LoVo (cell line): ENCODE measurements at regions not wholly inside any gene's neighbourhood (a gene's known extent, or its start where the extent isn't known, plus 50 kb on each side); places are given as distances from the start of the nearest gene placed in this dataset.

Source experiments
- DNase-seq: peaks from one replicate; pipeline ENCODE4 v3.0.0-alpha.2; 2016; ENCODE audit warnings: low spot score

DNA sequence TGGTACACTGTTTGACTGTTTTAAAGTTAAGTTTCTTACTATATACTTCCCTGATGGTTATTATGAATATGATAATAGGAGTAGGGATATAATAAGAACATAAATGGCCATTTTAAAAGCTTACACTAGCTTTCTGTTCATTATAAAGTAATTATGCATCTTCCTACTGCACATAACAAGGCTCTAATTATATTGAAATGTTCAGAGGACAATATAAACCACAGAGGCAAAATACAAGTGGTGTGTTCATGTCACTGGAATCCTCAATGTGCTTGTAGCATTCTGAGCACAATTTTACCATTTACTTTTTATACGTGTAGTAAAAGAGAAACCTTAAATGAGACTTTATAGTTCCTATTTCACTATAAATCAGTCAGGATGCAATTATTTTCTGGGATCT is 268.3 kb downstream of the TMA16 start:
- no peak for DNase-seq

GRCh38 chr4:163764569-163764968 is 270.1 kb downstream of the TMA16 start:
- no peak for DNase-seq

- DNase-seq, result no peak
These were observed 273.5 kb downstream of the TMA16 start for GRCh38 chr4:163768014-163768413.

GRCh38 chr4:163772238-163772637 is 277.7 kb downstream of the TMA16 start:
- DNase-seq, result no peak

GRCh38 chr4:163773940-163774339 is 279.4 kb downstream of the TMA16 start:
- DNase-seq, result no peak

GRCh38 chr4:163776957-163777356 is 282.5 kb downstream of the TMA16 start:
- DNase-seq, result no peak

DNA sequence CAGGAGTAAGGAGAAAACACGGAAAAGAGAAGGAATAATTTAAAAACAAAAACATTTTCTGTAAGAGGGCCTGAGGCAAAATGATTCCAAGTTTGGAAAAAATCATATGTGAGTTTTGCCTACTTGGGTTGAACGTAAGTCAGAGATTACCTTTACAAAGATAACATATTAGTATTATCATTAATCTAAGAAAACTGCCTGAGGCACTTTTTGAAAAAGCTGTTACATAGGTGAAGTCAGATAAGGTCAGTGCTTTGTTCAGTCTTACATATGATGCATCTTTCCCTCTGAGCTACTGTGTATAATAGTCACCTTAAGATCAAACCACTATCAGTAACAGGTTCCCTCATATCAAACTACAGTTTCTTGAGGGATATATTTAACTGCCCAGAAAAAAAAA is 287.2 kb downstream of the TMA16 start:
- no peak for DNase-seq

- DNase-seq, result no peak
These were observed 295.7 kb downstream of the TMA16 start for GRCh38 chr4:163790231-163790630.

DNA sequence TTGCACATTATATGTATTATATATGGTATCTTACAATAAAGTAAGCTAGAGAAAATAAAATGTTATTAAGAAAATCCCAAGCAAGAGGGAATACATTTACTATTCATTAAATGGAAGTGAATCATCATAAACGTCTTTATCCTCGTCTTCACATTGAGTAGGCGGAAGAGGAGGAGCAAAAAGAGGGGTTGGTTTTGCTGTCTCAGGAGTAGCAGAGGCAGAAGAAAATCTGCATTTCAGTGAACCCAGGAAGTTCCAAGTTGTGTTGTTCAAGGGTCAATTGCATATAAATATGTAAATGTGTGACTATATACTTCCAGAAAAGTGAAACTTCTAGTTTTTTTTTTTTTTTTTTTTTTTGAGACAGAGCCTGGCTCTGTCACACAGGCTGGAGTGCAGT is 301.4 kb downstream of the TMA16 start:
- no peak for DNase-seq

DNA sequence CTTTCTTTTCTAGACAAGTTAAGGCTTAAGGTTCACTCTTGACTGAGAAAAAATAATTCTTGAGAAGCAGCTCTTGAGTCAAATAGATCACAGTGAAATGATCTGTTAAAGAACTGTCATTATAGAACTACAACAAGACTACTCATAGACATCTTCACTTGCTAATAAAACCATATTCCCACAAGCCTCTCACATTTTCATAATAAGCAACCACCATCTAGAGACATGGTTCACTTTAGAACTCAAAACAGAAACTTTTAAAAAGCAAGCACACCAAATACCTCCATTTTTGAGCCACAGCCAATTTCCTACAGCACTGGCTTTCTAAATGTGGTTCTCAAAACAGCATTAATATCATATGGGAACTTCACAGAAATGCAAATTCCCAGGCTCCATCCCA is 309.5 kb downstream of the TMA16 start:
- DNase-seq, result no peak

DNA sequence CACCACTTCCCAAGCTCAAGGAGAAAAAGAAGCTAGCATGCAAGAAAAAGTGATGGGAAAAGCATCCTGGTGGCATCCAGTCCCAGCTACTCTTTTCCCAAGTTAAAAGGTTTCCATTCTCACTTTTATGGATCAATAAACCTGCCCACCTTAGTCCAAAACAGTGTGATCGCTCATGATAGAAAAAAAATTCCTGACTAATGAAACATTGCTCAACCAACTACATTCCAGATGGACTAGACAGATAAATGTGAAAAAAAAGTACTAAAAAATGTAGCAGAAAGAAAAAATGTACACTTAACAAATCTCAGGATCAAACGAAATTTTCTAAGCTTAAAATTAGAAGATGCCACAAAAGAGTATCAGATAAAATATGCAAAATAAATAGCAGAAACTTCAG is 312.2 kb downstream of the TMA16 start:
- no peak for DNase-seq

- DNase-seq, result no peak
These were observed 313.5 kb downstream of the TMA16 start for GRCh38 chr4:163808011-163808410.

- no peak for DNase-seq
These were observed 316.3 kb downstream of the TMA16 start for GRCh38 chr4:163810755-163811154.

DNA sequence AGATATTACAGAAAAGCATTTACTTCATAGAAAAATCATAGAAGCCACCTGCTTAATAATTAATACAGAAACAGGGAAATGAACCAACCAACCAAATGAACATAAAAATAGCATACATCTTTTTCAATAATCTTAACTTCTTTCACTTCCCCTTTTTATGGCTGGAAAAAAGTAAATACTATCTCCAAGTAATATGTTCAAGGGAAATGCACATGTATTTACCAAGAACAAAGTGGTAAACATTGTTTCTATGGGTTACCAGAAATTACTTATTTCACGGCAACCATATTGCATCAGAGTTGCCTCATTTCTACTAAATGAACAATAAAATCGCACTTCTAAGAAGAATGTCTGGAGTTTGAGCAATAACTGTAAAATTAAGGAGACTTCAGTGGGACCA is 321.3 kb downstream of the TMA16 start:
- DNase-seq, result no peak

- DNase-seq, result no peak
These were observed 322.0 kb downstream of the TMA16 start for GRCh38 chr4:163816494-163816893.

- DNase-seq, result no peak
These were observed 324.2 kb downstream of the TMA16 start for GRCh38 chr4:163818673-163819072.

GRCh38 chr4:163833669-163834068 is 339.2 kb downstream of the TMA16 start:
- DNase-seq, result no peak

DNA sequence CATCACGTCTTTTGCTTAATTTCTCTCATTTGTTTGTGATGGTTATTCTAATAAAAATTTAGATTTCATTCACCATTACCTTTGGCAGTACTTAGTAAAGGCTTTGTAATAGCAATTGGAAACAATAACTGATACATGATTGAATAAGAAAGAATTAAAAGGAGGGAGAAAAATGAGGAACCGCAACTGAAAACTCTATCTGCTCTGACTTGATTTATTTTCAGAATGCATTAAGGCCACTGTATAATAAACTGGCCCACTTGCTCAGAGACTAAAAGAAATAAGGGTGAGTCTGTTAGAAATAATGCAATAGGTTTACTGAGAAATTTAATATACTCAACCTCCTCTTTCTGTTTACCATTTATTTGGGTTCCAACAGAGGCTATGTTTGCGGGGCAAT is 351.5 kb downstream of the TMA16 start:
- no peak for DNase-seq

DNA sequence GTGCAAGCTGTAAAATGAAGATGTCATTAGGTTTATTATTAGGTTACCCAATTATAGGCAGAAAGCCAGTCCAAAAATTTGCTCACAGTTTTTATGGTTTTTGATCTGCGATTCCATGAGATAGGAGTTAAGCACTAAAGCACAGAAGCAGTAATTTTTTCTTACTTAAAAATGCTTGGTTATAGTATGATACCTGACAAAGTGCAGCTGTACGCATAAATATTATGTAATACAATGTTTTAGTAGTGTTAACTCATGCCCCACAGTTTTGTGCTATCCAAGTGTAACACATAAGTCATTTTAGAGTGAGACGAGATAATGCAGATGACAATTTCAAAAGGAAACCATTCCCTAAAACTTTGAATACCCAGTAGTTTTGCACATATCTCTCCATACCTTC is 357.8 kb downstream of the TMA16 start:
- no peak for DNase-seq

DNA sequence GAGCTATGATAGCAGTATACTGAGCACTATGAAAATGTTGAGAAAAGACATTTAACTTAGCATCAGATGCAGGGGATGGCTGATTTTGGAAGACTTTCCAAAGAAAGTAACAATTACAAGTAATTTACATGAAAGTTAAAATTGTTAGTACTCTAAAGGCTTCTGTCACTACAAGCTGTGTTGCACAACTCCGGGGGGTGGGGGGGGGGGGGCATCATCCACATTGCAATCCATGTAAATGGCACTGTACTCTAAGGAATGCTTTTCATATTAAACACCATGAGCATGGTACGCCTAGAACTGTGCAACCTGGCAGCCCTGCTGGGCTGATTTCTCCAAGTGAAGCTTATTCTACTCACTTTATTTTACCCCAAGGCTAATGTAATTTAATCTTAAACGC is 363.4 kb downstream of the TMA16 start:
- DNase-seq, result no peak

DNA sequence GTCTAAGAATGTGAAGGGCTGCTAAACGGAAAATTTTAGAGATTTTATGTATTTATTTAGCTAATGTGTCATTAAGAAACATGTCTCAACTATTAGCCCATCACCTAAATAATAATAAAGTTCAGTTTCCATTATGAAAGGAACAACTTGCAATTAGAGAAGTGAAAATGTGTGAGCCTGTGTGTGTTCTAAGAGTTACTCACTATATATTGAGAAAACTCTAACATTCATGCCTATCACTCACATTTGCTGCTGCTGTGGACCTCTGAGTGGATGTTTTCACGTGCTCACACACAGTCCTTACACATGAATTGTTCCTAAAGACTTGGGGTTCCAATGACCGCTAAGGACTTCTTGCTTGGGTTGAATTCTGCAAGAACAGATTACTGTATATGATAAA is 364.0 kb downstream of the TMA16 start:
- DNase-seq, result no peak

GRCh38 chr4:163863082-163863481 is 368.6 kb downstream of the TMA16 start:
- DNase-seq, result no peak

DNA sequence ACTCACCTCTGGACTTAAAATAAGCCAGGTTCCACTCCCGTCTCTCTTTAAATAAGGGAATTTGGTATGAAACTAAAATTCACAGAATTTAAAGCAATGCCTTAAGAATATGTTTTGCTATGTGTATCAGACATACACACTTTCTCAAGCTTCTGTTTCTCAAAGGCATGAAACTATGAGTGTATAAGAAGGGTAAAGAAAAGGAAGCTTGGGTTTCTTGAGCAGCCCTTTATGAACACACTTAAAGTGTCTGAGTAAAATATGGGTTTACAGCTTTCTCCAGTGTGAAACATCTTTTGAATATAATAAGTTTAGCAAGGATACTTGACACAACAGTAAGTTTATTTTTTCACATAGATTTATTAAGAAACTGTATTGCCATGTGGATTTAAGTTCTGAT is 370.5 kb downstream of the TMA16 start:
- no peak for DNase-seq

- DNase-seq, result peak; percentile 10
These were observed 372.3 kb downstream of the TMA16 start for GRCh38 chr4:163866728-163867315.

- DNase-seq, result no peak
These were observed 374.0 kb downstream of the TMA16 start for GRCh38 chr4:163868445-163868844.
